ENCODE measurements at regions not wholly inside any gene's neighbourhood (a gene's known extent, or its start where the extent isn't known, plus 50 kb on each side); places are given as distances from the start of the nearest gene placed in this dataset.

DNA sequence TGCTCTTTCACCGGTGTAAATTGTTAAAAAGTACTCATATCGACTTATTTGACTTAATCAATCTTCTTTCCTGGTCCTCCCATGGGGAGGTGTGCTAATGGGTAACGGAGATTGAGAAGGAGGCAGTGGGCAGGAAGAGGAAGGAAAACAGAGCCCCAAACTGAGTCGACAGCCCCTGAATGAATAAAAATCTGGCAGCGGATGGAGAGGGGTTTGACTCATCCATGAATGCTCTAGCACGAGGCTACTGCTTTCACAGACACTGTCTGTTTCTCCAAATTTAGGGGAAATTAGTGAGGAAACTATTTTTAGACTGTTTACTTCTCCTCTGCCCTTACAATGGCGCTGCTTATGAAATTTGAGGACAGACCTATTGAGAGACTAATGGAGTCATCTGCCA lies 142.2 kb upstream of the ATXN1 start:
- no peak for DNase-seq

DNA sequence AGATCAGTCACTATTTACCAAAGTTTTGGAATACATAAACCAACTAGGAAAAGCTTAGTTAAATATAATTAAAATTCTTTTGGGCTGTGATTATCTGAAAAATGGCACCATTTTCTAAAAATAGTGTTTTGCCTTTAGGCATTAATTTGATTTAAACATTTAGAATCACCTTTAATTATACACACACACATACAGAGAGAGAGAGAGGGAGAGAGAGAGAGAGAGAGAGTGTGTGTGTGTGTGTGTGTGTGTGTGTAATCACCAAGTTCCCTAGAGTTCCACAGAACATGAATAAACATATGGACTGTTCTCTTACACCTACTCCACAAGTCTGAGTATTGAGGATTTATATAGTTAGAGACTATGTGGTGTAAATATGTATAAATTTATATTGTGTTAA lies 141.2 kb upstream of the ATXN1 start:
- Histone ChIP-seq H3K4me3 (ENCODE audit: control insufficient read depth in 1 of 2, extremely low read depth in 1 of 2, low read length in 1 of 2) (no peak overlapping the region), H3K27me3 (replicated peaks in 1 of 2; ENCODE audit: control insufficient read depth in 2 of 2, extremely low read depth in 1 of 2, insufficient read depth in 2 of 2, low read length in 1 of 2) (no peaks in the 10 kb centered on the region), H3K27ac (ENCODE audit: low read length) (no peak overlapping the region), H3K9me3 (no peaks in the 10 kb centered on the region), H3K4me1 (ENCODE audit: control insufficient read depth in 1 of 2, extremely low read depth in 1 of 2, insufficient read depth in 2 of 2, low read length in 2 of 2) (no peaks in the 10 kb centered on the region), H3K36me3 (ENCODE audit: control insufficient read depth in 2 of 2, extremely low read depth in 1 of 2, insufficient read depth in 1 of 2, low read length in 1 of 2) (no peaks in the 10 kb centered on the region)
- H3K27ac Mint-ChIP-seq, result no peak overlapping the region
- no peaks in the 10 kb centered on the region for H3K36me3 Mint-ChIP-seq
- peaks cover 45 to 46% of the 10 kb centered on the region in 2 donors for H3K27me3 Mint-ChIP-seq
- no peak overlapping the region for H3K4me3 Mint-ChIP-seq
- no peak for ATAC-seq (replicated peaks in 1 of 4)
- no peaks in the 10 kb centered on the region for H3K9me3 Mint-ChIP-seq
- DNase-seq, result no peak
- no peaks in the 10 kb centered on the region for H3K4me1 Mint-ChIP-seq
- POLR2A ChIA-PET, result no interaction called here
- CTCF ChIA-PET, result no interaction called here

More for the DNA sequence above, 142.2 kb upstream of the ATXN1 start:
- H3K27me3 Mint-ChIP-seq, result peaks cover 43 to 52% of the 10 kb centered on the region in 2 donors
- Histone ChIP-seq H3K4me1 (ENCODE audit: control insufficient read depth in 1 of 2, extremely low read depth in 1 of 2, insufficient read depth in 2 of 2, low read length in 2 of 2) (no peaks in the 10 kb centered on the region), H3K36me3 (ENCODE audit: control insufficient read depth in 2 of 2, extremely low read depth in 1 of 2, insufficient read depth in 1 of 2, low read length in 1 of 2) (no peaks in the 10 kb centered on the region), H3K4me3 (ENCODE audit: control insufficient read depth in 1 of 2, extremely low read depth in 1 of 2, low read length in 1 of 2) (no peak overlapping the region), H3K9me3 (no peaks in the 10 kb centered on the region), H3K27ac (ENCODE audit: low read length) (no peak overlapping the region), H3K27me3 (replicated peaks in 1 of 2; ENCODE audit: control insufficient read depth in 2 of 2, extremely low read depth in 1 of 2, insufficient read depth in 2 of 2, low read length in 1 of 2) (no peaks in the 10 kb centered on the region)
- H3K4me1 Mint-ChIP-seq, result no peaks in the 10 kb centered on the region
- ChIA-PET POLR2A (no interaction called here), CTCF (no interaction called here)
- H3K4me3 Mint-ChIP-seq, result no peak overlapping the region
- H3K27ac Mint-ChIP-seq, result no peak overlapping the region
- ATAC-seq (replicated peaks in 1 of 4), result no peak
- 86% methylated on average over 1 of the region's 7 CpGs for WGBS (ENCODE audit: insufficient coverage)
- H3K9me3 Mint-ChIP-seq, result no peaks in the 10 kb centered on the region
- H3K36me3 Mint-ChIP-seq, result no peaks in the 10 kb centered on the region

DNA sequence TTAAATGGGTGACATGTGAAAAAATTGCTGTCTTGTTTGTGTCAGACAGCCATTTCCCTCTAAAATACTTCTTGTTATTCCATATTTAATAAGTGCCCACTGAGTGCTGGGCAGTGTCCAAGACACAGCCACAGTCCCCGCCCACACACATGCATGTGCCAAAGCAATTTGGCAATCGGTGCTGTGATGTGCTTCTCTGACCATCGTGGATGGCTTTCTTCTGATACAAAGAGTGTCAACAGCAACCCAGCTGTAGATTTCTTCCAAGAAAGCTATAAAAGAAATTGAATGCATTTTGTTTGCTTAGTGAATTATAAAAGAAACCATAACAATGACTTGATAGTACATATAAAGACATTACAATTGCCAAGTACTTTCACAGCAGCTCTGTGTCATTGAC lies 140.5 kb upstream of the ATXN1 start:
- CTCF ChIA-PET, result no interaction called here
- H3K36me3 ChIP-seq (ENCODE audit: control insufficient read depth in 2 of 2, extremely low read depth in 1 of 2, insufficient read depth in 1 of 2, low read length in 1 of 2), result no peaks in the 10 kb centered on the region
- H3K4me3 ChIP-seq (ENCODE audit: control insufficient read depth in 1 of 2, extremely low read depth in 1 of 2, low read length in 1 of 2), result no peak overlapping the region
- ATAC-seq (replicated peaks in 1 of 4) (no peak), DNase-seq (no peak)
- no peaks in the 10 kb centered on the region for H3K36me3 Mint-ChIP-seq
- WGBS (ENCODE audit: insufficient coverage), result no CpG with 5 or more reads among the region's 3 CpGs
- H3K27ac ChIP-seq (ENCODE audit: low read length), result no peak overlapping the region
- no peaks in the 10 kb centered on the region for H3K4me1 ChIP-seq (ENCODE audit: control insufficient read depth in 1 of 2, extremely low read depth in 1 of 2, insufficient read depth in 2 of 2, low read length in 2 of 2)
- H3K27me3 Mint-ChIP-seq, result peaks cover 44 to 46% of the 10 kb centered on the region in 2 donors
- no peaks in the 10 kb centered on the region for H3K9me3 ChIP-seq
- POLR2A ChIA-PET, result no interaction called here
- no peaks in the 10 kb centered on the region for H3K27me3 ChIP-seq (replicated peaks in 1 of 2; ENCODE audit: control insufficient read depth in 2 of 2, extremely low read depth in 1 of 2, insufficient read depth in 2 of 2, low read length in 1 of 2)
- H3K27ac Mint-ChIP-seq, result no peak overlapping the region
- no peaks in the 10 kb centered on the region for H3K4me1 Mint-ChIP-seq
- H3K4me3 Mint-ChIP-seq, result no peak overlapping the region
- H3K9me3 Mint-ChIP-seq, result no peaks in the 10 kb centered on the region

DNA sequence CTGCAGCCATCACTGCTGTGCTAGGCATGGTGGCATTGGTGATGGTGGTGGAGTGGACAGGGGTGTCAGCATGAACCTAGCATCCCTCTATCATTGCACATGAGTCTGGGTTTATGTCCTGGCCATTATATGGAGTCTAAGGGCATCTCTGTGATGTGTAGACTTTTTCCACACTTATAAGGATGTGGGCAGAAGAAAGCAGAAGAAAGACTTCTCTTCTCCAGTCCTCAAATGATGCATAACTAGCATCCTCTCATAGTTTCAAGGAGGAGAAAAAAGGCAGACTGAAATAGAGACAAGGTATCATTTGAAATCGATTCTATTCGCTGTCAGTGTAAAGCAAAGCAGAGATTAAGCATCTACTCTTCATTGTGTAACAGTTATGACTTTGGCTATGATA lies 140.0 kb upstream of the ATXN1 start:
- Mint-ChIP-seq H3K4me1 (no peaks in the 10 kb centered on the region), H3K9me3 (no peaks in the 10 kb centered on the region), H3K36me3 (no peaks in the 10 kb centered on the region), H3K27me3 (peaks cover 39 to 41% of the 10 kb centered on the region in 2 donors), H3K4me3 (no peak overlapping the region), H3K27ac (no peak overlapping the region)
- H3K4me1 ChIP-seq (ENCODE audit: control insufficient read depth in 1 of 2, extremely low read depth in 1 of 2, insufficient read depth in 2 of 2, low read length in 2 of 2), result no peaks in the 10 kb centered on the region
- no CpG with 5 or more reads among the region's 2 CpGs for WGBS (ENCODE audit: insufficient coverage)
- H3K4me3 ChIP-seq (ENCODE audit: control insufficient read depth in 1 of 2, extremely low read depth in 1 of 2, low read length in 1 of 2), result no peak overlapping the region
- DNase-seq, result no peak
- H3K27ac ChIP-seq (ENCODE audit: low read length), result no peak overlapping the region
- no peak for ATAC-seq (replicated peaks in 1 of 4)
- H3K27me3 ChIP-seq (replicated peaks in 1 of 2; ENCODE audit: control insufficient read depth in 2 of 2, extremely low read depth in 1 of 2, insufficient read depth in 2 of 2, low read length in 1 of 2), result no peaks in the 10 kb centered on the region
- H3K9me3 ChIP-seq, result no peaks in the 10 kb centered on the region
- ChIA-PET CTCF (no interaction called here), POLR2A (no interaction called here)
- H3K36me3 ChIP-seq (ENCODE audit: control insufficient read depth in 2 of 2, extremely low read depth in 1 of 2, insufficient read depth in 1 of 2, low read length in 1 of 2), result no peaks in the 10 kb centered on the region

DNA sequence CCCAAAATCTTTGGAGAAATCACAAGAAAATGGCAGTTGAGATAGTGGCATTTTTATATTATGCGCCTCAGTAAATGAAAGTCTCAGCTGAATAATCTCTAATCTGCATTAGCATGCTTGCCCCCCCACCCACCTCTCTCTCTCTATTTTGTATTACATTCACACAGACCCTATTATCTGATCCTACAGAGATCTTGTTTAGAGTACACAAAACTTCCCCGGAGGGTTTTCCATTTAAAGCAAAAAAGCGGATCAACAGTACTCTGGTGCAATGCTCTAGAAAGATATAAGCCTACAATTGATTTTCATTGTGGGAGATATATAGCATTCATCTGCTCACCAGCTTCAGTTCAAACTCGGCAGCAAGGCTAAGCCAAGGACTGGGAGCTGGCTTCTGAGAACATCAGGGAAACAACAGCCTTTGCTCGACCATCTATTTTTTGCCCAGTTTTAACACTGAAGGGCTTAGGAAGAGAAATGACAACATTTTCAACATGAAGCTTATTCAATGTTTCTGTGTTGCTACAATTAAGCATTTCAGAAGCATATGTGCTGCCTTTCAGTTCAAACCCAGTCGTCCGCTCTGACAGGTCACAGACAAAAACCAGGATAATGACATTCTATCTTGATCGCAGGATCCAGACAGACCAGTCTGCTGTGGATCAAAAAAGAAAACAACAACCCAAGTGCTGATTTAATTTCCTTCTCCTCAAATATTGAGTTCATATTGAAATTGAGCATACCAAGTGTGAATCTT lies 137.6 kb upstream of the ATXN1 start:
- ATAC-seq (replicated peaks in 1 of 4) (no peak), DNase-seq (no peak)
- 100% methylated on average over 3 of the region's 8 CpGs for WGBS (ENCODE audit: insufficient coverage)
- Histone ChIP-seq H3K27ac (ENCODE audit: low read length) (no peak overlapping the region), H3K4me1 (ENCODE audit: control insufficient read depth in 1 of 2, extremely low read depth in 1 of 2, insufficient read depth in 2 of 2, low read length in 2 of 2) (no peaks in the 10 kb centered on the region), H3K9me3 (no peaks in the 10 kb centered on the region), H3K36me3 (ENCODE audit: control insufficient read depth in 2 of 2, extremely low read depth in 1 of 2, insufficient read depth in 1 of 2, low read length in 1 of 2) (no peaks in the 10 kb centered on the region), H3K4me3 (ENCODE audit: control insufficient read depth in 1 of 2, extremely low read depth in 1 of 2, low read length in 1 of 2) (no peak overlapping the region), H3K27me3 (replicated peaks in 1 of 2; ENCODE audit: control insufficient read depth in 2 of 2, extremely low read depth in 1 of 2, insufficient read depth in 2 of 2, low read length in 1 of 2) (no peaks in the 10 kb centered on the region)
- POLR2A ChIA-PET, result no interaction called here
- H3K27ac Mint-ChIP-seq, result no peak overlapping the region
- peaks cover 25 to 28% of the 10 kb centered on the region in 2 donors for H3K27me3 Mint-ChIP-seq
- H3K4me3 Mint-ChIP-seq, result no peak overlapping the region
- H3K9me3 Mint-ChIP-seq, result peaks cover 0 to 12% (median under 1%) of the 10 kb centered on the region in 3 donors
- CTCF ChIA-PET, result no interaction called here
- no peaks in the 10 kb centered on the region for H3K4me1 Mint-ChIP-seq
- H3K36me3 Mint-ChIP-seq, result no peaks in the 10 kb centered on the region

DNA sequence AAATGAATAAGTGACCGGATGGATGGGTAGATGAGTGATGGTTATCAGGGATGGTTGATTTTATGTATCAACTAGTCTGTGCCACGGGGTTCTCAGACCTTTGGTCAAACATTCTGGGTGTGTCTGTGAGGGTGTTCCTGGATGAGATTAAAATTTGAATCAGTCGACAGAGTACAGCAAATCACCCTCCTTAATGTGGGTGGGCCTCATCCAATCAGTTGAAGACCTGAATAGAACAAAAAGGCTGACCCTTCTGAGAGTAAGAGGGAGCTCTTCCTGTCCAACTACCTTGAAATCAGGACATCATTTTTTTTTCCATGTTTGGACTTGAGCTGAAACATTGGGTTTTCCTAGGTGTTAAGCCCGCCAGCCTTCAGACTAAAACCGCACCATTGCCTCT lies 136.4 kb upstream of the ATXN1 start:
- no peak overlapping the region for H3K4me3 ChIP-seq (ENCODE audit: control insufficient read depth in 1 of 2, extremely low read depth in 1 of 2, low read length in 1 of 2)
- H3K27me3 ChIP-seq (replicated peaks in 1 of 2; ENCODE audit: control insufficient read depth in 2 of 2, extremely low read depth in 1 of 2, insufficient read depth in 2 of 2, low read length in 1 of 2), result no peaks in the 10 kb centered on the region
- CTCF ChIA-PET, result no interaction called here
- no peaks in the 10 kb centered on the region for H3K4me1 ChIP-seq (ENCODE audit: control insufficient read depth in 1 of 2, extremely low read depth in 1 of 2, insufficient read depth in 2 of 2, low read length in 2 of 2)
- H3K9me3 ChIP-seq, result no peaks in the 10 kb centered on the region
- DNase-seq, result no peak
- H3K27ac ChIP-seq (ENCODE audit: low read length), result no peak overlapping the region
- H3K27me3 Mint-ChIP-seq, result peaks cover 19% of the 10 kb centered on the region in 2 donors
- H3K4me1 Mint-ChIP-seq, result no peaks in the 10 kb centered on the region
- WGBS (ENCODE audit: insufficient coverage), result 83% methylated on average over 1 of the region's 5 CpGs
- H3K27ac Mint-ChIP-seq, result no peak overlapping the region
- POLR2A ChIA-PET, result no interaction called here
- H3K36me3 Mint-ChIP-seq, result no peaks in the 10 kb centered on the region
- no peaks in the 10 kb centered on the region for H3K36me3 ChIP-seq (ENCODE audit: control insufficient read depth in 2 of 2, extremely low read depth in 1 of 2, insufficient read depth in 1 of 2, low read length in 1 of 2)
- no peak overlapping the region for H3K4me3 Mint-ChIP-seq
- H3K9me3 Mint-ChIP-seq, result peaks cover 0 to 21% (median 5%) of the 10 kb centered on the region in 3 donors
- ATAC-seq (replicated peaks in 1 of 4), result no peak

DNA sequence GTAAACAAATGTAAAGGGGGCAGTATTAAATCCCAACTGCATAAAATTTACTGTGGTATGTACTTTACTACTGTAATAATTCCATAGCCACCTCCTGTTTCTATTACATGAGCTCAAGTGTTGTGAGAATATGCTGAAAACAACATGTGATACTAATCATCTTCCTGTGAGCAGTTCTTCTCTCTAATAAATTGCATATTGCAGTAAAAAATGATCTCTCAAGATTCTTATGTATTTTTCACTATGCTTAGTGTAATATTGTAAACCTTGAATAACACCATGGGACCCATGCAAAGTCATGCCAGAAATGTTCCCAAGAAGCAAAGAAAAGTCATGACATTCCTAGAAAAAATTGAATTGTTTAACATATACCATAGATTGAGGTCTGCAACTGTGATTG lies 133.0 kb upstream of the ATXN1 start:
- no peaks in the 10 kb centered on the region for H3K4me1 Mint-ChIP-seq
- no peak overlapping the region for H3K27ac ChIP-seq (ENCODE audit: low read length)
- peaks cover 0 to 21% (median 5%) of the 10 kb centered on the region in 3 donors for H3K9me3 Mint-ChIP-seq
- POLR2A ChIA-PET, result no interaction called here
- CTCF ChIA-PET, result no interaction called here
- H3K27me3 Mint-ChIP-seq, result peaks cover 6 to 12% of the 10 kb centered on the region in 2 donors
- H3K9me3 ChIP-seq, result no peaks in the 10 kb centered on the region
- no peak overlapping the region for H3K27ac Mint-ChIP-seq
- no peaks in the 10 kb centered on the region for H3K36me3 Mint-ChIP-seq
- DNase-seq (no peak), ATAC-seq (replicated peaks in 1 of 4) (no peak)
- no peaks in the 10 kb centered on the region for H3K36me3 ChIP-seq (ENCODE audit: control insufficient read depth in 2 of 2, extremely low read depth in 1 of 2, insufficient read depth in 1 of 2, low read length in 1 of 2)
- H3K27me3 ChIP-seq (replicated peaks in 1 of 2; ENCODE audit: control insufficient read depth in 2 of 2, extremely low read depth in 1 of 2, insufficient read depth in 2 of 2, low read length in 1 of 2), result no peaks in the 10 kb centered on the region
- no peak overlapping the region for H3K4me3 ChIP-seq (ENCODE audit: control insufficient read depth in 1 of 2, extremely low read depth in 1 of 2, low read length in 1 of 2)
- no peaks in the 10 kb centered on the region for H3K4me1 ChIP-seq (ENCODE audit: control insufficient read depth in 1 of 2, extremely low read depth in 1 of 2, insufficient read depth in 2 of 2, low read length in 2 of 2)
- no peak overlapping the region for H3K4me3 Mint-ChIP-seq
